SKM-1 (cell line): ENCODE measurements at regions not wholly inside any gene's neighbourhood (a gene's known extent, or its start where the extent isn't known, plus 50 kb on each side); places are given as distances from the start of the nearest gene placed in this dataset.

Source experiments
- DNase-seq: peaks from one replicate; lab custom pipeline; 2025; ENCODE audit not compliant: unreplicated experiment; lab: John Stamatoyannopoulos, UW

DNA sequence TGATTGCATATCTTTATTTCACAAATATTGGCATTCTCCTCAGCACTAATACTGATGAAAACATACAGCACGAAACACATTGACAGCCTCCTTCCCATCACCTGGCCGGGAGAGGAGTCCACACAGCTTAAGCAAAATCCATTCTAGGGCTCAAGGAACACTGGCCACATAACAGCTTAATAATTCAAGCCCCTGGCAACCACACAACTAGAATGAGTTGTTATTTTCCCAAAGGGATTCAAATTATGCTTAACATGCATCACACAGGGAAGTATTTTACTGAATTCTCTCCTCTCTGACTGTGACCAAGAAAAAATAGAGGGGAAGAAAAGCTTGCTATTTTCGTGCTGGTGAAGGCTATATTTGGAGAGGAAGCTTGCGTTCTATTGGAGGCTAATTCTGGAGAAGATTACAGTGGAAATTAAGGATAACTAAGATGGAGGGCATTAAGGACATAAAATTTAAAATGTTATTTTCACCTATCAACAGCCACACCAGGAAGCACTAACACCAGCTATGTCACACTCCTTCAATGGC lies 198.5 kb downstream of the ADGRG6 start:
- DNase-seq = no peak

DNA sequence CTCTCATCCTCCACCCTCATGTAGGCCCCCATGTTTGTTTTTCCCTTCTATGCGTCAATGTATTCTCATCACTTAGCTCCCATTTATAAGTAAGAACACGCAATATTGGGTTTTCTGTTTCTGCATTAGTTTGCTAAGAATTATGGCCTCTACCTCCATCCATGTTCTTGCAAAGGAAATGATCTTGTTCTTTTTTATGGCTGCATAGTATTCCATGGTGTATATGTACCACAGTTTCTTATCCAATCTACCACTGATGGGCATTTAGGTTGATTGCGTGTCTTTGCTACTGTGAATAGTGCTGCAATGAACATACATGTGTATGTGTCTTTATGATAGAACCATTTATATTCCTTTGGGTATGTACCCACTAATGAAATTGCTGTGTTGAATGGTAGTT lies 200.0 kb downstream of the ADGRG6 start:
- DNase-seq = no peak

DNA sequence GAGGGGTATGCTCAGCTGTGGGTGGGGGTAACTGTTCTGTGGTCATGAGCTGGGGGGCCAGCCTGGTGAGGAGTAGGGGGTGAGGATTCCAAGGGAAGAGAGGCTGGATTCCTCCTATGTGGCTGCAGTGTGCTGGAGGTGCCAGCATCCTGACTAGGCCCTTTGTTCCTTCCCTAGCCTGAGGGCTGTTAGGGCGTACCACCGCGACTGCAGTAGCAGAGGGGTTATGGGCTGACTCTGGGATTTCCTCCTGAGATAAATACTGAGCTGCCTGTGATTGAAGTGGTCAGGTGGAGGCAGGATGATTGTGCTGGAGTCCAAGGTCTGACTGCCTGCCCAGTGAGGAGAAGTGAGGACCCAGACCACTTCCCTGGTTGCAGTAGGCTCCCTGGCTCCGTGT lies 205.3 kb downstream of the ADGRG6 start:
- no peak for DNase-seq

DNA sequence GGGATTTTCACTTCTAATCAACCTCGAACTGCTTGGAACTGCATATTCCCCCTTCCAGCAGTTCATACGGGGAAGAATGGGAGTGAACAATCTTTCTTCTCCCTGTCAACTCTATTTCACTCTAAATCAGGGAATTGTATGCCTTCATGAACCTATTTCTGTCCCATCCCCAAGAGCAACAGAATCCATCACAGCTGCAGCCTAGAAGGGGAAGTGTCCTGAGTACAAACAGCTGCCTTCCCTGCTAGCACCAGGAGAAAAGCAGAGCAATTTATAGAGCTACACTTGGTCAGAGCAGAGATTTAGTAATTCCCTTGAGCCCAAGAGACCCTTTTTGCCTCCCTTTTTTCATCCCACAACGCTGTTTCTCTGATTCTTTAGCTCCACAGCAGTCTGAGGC lies 208.4 kb downstream of the ADGRG6 start:
- no peak for DNase-seq

DNA sequence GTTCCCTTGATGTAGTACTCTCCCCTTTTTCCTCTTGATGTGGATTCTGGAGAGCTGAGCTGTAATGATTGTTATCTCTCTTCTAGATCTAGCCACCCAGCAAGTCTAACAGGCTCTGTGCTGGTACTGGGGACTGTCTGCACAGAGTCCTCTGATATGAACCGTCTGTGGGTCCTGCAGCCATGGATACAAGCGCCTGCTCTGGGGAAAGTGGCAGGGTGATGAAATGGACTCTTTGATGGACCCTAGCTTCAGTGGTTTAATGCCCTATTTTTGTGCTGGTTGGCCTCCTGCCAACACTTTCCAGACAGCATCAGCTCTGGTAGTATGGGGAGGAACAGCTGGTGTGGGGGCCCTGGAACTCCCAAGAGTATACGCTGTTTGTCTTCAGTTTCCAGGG lies 216.3 kb downstream of the ADGRG6 start:
- DNase-seq = no peak

DNA sequence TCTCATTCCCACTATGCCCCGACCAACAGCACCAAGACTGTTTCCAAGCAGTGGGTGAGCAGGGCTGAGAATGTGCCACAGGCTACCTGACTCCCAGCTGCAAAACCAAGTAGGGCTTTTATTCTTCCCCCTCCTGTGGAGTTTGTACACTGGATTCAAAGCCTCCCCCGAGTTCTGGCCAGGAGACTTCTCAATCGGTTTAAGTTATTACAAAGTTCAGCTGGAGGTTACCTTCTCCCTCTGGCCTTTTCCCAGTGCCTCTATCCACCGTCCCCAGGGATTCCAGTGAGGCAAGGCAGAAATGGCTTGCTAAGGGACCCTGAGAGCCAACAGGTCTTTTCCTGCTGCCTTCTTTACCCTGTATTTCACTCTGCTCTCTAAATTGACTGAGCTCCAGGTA lies 217.0 kb downstream of the ADGRG6 start:
- DNase-seq = no peak

DNA sequence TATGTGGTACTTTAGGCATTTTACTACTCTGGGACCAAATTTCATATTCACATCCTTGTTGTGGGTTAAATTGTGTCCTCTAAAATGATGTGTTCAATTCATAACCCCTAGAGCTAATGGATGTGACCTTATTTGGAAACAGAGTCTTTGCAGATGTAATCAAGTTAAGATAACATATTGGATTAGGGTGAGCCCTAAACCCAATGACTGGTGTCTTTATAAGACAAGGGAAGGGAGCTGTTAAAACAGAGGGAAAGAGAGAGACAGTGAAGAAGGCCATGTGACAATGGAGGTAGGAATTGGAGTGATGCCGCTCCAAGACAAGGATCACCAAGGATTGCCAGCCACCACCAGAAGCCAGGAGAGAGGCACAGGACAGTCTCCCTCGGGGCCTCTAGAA lies 220.0 kb downstream of the ADGRG6 start:
- DNase-seq = no peak

DNA sequence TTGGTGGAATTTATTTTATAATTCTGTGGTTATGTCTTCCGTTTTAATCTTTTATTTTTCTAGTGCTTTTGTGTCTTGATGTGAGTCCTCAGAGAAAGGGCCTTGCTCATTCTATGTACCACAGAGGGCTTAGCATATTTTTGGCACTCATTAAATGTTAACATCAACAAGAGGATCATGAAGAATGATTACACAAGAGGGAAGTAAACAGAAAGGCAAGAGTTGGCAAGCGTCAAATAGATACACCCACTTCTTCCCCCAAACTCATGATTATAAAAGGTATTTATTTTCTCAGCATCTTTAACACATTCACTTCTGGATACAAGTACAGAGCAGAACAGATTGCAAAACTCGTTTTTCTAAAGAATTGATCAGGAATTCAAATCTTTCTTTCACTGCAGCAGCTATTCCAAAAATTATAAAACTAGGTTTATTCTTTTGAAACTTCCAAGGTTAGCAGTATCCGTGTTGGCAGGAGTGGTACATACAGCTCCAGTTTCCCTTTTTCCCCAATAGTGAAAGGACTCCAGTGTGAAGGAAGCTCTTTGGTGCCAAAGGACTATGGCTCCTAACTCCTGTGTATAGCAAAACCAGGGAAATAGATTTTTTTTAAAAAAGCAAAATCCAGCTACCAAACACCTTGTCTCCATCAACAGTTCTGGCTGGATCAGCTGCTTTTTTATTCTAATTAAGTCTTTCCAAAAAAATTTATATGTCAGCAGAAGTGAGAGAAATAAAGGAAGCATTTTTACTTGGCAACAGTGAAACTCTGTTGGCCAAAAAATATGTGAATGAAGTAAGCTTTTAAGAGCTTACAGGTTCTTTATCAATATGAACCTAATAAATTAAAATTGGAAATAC lies 221.9 kb downstream of the ADGRG6 start:
- no peak for DNase-seq

DNA sequence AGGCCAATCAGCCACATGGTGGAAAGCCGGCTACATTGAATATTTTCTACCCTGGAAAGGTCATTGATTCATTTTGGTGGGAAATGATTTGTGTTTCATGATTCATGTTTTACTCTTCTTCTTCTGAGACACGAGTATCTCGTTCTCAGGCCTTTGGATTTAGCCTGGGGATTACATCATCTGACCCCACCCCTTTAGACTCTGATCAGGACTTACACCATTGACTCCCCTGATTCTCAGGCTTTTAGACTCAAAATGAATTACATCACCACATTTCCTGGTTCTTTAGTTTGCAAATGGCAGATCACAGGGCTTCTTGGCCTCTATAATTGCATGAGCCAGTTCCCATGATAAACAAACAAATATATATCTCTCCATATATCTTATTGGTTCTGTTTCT lies 228.8 kb downstream of the ADGRG6 start:
- no peak for DNase-seq

DNA sequence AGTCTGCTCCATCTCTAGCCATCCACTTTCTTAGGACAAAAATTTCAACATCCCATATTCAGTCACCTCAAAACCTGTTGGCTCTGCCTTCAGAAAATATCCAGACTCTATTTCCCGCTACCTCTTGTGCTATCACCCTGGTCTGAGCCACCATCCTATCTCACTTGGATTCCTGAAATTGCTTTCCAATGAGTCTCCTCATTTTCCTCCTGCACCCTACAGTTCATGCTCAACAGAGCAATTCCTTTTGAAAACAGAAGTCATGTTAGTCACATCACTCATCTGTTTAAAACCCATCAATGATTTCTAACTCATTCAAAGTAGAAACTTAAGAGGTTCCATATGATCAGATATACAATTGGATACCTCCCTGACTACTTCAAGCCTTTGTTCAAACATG lies 229.9 kb downstream of the ADGRG6 start:
- DNase-seq = no peak

DNA sequence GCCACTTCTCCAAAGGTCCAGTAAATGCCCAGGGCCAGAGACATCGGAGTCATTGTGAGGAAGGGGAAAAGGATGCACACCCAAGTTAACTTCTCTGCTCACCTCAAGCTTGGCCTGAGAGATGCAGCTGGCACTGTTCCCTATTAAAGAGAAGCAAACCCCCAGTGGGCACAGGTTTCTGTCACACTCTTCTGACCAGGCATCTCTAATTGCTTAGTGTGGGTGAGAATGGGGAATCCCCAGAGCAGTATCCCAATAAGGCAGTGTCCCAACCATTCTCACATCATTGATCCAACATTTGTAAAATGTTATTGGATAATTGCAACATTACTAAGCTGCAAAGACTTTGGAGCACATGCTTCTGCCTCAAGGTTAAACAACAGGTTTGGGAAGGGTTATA lies 232.3 kb downstream of the ADGRG6 start:
- DNase-seq = no peak

DNA sequence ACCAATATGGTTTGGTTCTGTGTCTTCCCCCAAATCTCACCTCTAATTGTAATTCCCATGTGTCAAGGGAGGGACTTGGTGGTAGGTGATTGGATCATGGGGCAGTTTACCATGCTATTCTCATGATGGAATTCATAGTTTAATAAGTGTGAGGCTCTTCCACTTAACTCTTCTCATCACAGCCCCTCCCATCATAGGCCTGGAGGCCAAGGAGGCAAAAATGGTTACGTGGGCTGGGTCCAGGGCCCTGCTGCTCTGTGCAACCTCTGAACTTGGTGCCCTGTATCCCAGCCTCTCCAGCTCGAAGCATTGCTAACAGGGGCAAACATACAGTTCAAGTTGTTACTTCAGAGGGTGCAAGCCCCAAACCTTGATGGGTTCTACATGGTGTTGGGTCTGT lies 232.7 kb downstream of the ADGRG6 start:
- DNase-seq = no peak

DNA sequence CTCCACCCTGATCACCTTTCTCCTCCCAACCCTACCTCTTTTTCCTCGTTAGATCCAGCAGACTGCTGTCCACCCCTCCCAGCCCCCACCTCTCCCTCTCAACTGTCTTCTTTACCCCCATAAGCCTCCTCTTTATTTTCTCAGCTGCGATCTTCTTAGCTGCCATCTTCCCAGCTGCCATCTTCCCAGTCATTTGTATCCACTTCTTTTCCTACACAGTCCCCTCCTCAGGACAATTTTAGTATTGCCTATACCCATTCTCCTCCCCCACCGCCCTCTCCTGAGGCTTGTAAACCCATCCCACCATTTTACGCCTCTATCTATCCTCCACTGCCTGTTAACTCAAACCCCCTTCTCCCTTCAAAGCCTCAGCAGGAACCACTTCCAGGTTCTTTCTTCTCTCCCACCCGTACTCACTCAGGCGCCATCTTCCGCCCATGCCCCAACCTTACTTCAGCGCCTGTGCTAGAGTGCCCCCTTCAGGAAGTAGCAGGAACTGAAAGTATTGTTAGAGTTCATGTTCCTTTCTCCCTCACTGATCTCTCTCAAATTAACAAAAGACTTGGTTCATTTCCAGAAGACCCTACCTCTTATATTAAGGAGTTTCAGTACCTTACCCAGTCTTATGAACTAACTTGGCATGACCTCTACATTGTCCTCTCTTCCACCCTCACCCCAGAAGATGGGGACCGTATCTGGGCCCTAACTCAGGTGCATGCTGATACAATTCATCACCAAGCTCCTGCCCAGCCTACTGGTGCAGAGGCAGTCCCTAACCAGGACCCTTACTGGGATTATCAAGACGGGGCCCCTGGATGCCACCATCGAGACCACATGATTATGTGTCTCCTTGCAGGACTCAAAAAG lies 236.0 kb downstream of the ADGRG6 start:
- no peak for DNase-seq

DNA sequence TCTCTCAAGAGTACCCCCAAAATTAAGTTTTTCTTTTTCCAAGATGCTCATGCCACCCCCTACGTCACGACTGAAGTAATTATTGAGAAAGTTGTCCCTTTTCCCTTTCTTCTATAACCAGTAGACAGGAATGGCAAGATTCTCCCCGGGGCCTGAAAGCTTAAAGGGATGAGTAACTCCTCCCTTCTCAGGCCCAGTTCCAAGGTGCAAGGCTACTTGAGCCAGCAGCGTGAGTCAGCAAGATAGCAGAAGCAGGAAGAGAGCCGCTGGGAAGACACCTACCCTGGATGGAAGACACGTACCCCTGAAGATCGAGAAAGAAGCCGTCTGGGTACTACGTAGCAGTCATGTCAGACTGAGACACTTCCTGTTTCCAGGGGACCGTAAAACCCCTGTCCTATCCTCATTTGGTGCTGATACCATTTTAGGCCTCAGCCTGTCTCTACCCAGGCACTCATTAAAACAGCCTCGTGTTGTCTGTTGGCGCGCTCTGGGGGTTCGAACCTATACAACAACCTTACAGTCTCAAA lies 241.0 kb downstream of the ADGRG6 start:
- no peak for DNase-seq

DNA sequence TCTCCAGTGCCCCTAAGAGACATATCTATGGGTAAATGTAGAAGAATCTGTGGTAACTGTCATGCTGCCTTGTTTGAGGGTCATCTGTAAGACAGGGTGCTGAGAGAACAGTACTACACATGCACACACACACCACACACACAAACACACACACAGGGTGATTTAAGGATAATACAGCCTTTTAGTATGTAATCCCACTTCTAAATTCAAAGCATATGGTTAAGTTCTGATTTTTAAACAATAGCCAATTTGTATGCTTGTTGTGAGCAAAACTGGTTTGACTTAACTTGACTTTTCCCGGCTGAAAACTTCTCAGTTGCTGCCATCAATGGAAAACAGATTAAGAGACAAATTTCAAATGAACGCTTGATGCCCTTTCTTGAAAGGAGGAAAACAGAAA lies 241.8 kb downstream of the ADGRG6 start:
- no peak for DNase-seq

DNA sequence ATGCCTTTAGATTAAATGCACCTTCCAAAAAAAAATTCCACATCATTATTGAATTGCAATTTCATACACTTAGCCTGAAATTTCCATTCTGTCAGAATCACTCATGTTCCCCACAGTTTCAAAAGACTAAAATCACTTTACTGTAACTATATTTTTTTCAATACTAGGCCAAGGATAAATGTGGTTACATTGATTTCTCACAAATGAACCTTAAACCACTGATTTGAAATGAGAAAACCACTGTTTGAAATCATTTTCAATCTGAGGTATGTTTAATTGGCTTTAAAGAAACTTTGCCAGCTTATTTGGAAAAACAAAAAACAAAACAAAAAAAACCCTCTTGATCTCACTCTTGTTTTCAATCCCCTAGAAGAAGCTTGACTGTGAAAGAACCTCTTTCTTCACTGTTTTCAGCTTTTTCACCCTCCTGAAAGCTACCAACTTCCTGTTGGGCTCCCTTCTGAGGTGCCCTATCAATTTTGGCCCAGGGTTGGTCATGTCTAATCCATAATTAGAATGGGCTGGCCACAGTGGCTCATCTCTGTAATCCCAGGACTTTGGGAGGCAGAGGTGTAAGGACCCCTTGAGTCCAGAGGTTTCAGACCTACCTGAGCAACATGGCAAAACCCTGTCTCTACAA lies 242.5 kb downstream of the ADGRG6 start:
- no peak for DNase-seq

DNA sequence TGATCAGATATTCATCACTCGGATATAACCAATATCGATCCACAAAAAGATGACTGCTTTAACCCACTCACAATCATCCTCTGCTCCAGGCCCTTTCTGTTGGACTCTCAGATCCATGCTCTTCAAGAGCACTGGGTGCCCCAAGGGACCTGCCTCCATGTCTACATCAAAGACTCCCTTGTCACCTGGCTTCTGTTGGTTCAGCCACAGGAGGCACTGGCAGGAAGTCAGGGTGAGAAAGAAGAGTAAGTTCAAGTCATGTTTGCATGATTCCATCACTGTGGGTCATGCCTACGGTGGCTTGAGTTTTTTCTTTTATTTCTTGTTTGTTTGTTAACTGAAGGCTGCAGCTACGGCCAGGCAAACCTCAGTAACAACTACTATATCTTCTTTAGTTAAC lies 243.3 kb downstream of the ADGRG6 start:
- DNase-seq = no peak

DNA sequence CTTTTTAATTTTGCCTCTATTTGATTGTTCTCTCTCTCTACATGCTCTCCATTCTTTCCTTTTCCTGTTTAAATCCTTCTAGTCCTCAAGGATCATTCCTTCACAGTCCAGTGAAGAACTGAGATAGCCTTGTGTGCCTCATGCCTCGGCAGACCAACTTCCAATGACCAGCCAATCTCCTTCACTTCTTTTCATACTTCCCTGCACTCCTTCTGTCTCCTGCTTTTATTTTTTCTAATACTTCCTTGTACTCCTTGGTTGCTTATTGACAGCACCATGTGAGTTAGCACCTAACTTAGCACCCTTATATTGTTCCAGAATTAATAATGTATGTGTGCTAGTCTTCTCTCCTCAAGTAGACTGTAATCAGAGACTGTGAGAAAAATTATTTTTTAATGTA lies 246.8 kb downstream of the ADGRG6 start:
- DNase-seq = no peak

DNA sequence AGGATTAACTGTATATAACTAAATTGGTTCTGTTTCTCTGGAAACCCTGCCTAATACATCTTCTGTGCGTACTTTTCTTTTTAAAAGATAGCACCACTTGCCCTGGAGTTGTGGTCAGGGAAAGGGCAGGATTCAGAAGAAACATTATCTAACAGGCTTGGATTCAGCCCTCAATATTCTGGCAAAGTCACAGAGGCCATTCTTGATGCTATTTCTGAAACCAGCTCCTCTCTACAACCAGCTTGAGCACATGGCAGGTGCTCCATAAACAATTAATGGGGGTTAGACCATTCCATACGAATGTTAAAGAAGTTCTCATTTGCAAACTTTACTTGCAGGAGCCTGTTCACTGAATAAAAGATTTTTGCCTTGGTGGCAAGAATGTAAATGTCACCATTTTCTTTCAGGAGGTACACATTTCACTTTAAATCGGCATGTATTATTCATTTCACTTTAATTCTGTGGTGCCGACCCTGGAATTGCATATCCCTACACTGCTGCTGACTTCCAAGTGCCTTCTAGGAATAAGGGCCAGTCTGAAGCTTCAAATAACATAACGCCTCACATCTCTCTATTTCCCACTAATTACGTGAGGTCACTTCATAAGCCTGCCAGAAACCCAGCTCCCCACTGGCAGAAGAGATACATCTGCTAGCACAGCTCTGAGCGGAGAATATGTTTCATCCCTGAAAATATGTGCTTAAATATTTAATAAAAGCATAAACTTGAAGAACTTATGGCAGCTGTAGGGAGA lies 248.7 kb downstream of the ADGRG6 start:
- DNase-seq = no peak

DNA sequence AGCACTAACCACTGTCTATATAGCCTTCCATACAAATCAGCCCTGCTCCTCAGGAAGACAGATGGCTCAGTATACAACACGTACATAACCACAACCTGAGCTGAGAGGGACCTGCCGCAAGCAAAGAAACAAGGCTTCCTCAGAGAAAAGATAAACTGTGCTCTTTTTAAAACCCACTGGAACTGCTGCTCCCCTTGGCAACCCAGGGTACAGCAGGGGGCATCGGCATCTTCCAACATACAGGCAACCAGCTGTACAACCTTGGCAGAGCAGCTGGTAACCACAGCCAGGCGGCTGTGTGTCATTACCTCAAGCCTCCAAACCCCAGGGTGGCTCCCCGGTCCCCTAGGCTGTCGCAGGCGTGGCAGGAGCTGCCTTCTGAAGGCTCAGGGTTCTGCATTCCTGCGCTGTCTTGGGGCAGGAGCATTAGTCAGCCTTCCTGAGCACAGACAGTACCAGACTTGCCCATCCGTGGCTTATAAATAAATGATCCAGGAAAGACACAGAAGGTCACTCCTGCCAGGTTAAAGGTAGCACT lies 249.5 kb downstream of the ADGRG6 start:
- no peak for DNase-seq
